ENCODE measurements at regions not wholly inside any gene's neighbourhood (a gene's known extent, or its start where the extent isn't known, plus 50 kb on each side); places are given as distances from the start of the nearest gene placed in this dataset.
"Not testable (repeated sequence)": the region's sequence is repeated elsewhere in the genome, so short reads cannot be mapped to it uniquely, and the experiment has no call there.

DNA sequence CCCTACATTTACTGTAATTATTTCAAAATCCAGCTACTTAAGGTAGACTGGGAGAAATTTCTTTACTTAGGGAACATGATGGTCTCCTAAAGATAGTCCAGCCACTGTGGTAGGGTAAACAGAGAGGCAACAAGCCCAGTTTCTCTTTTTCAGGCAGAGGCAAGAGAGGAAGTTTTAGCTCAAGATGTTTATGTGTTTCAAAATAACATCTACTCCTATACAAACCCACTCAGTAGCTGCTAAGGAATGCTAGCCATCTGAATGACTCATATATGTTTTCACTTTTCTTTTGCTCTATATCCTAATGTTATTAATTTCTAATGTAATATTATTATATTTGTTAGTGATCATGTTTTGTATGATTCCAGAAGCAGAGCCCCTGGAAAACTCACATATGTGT is 856.6 kb downstream of the PLA2G4A start:
- no peak overlapping the region for H3K4me3 ChIP-seq (ENCODE audit: low read length)
- peak overlapping the region; percentile 63 for H3K4me2 ChIP-seq (ENCODE audit: low read length)
- H3K4me1 ChIP-seq (ENCODE audit: control insufficient read depth, insufficient read depth, low read length): peaks cover 36% of the 10 kb centered on the region
- H3K36me3 ChIP-seq (ENCODE audit: insufficient read depth, low read length): no peaks in the 10 kb centered on the region
- H3K27me3 ChIP-seq (ENCODE audit: control insufficient read depth, insufficient read depth, low read length): no peaks in the 10 kb centered on the region
- H3K9ac ChIP-seq (ENCODE audit: low read depth, low read length): peak overlapping the region; percentile 46
- no peaks in the 10 kb centered on the region for H3K9me3 ChIP-seq (replicated peaks; ENCODE audit: low read length)

GRCh38 chr1:187689129-187689528 is 860.4 kb downstream of the PLA2G4A start:
- Histone ChIP-seq H3K4me1 (ENCODE audit: control insufficient read depth, insufficient read depth, low read length) (peaks cover 46% of the 10 kb centered on the region), H3K9ac (ENCODE audit: low read depth, low read length) (no peak overlapping the region), H3K27me3 (ENCODE audit: control insufficient read depth, insufficient read depth, low read length) (no peaks in the 10 kb centered on the region), H3K4me2 (ENCODE audit: low read length) (no peak overlapping the region), H3K36me3 (ENCODE audit: insufficient read depth, low read length) (no peaks in the 10 kb centered on the region), H3K4me3 (ENCODE audit: low read length) (no peak overlapping the region), H3K9me3 (replicated peaks; ENCODE audit: low read length) (no peaks in the 10 kb centered on the region)

DNA sequence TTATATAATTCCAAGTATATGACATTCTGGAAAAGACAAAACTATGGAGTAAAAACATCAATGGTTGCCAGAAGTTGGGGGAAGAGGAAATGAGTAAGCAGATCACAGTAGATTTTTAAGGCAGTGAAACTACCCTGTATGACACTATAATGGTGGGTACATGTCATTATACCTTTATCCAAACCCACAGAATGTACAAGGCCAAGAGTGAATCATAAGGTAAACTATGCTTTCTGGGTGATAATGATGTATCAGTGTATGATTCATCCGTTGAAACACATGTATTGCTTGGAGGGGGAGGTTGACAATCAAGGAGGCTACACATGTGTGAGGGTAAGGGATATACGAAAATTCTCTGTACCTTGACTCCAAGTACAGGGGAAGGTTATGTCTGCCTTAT is 862.7 kb downstream of the PLA2G4A start:
- no peak overlapping the region for H3K4me3 ChIP-seq (ENCODE audit: low read length)
- no peak overlapping the region for H3K9ac ChIP-seq (ENCODE audit: low read depth, low read length)

GRCh38 chr1:187692799-187693198 is 864.0 kb downstream of the PLA2G4A start:
- Histone ChIP-seq H3K9me3 (replicated peaks; ENCODE audit: low read length) (no peaks in the 10 kb centered on the region), H3K36me3 (ENCODE audit: insufficient read depth, low read length) (no peaks in the 10 kb centered on the region), H3K27me3 (ENCODE audit: control insufficient read depth, insufficient read depth, low read length) (no peaks in the 10 kb centered on the region), H3K4me3 (ENCODE audit: low read length) (no peak overlapping the region), H3K4me1 (ENCODE audit: control insufficient read depth, insufficient read depth, low read length) (peaks cover 34% of the 10 kb centered on the region), H3K9ac (ENCODE audit: low read depth, low read length) (no peak overlapping the region), H3K4me2 (ENCODE audit: low read length) (no peak overlapping the region)

More for the DNA sequence above, 862.7 kb downstream of the PLA2G4A start:
- Histone ChIP-seq H3K27me3 (ENCODE audit: control insufficient read depth, insufficient read depth, low read length) (no peaks in the 10 kb centered on the region), H3K36me3 (ENCODE audit: insufficient read depth, low read length) (no peaks in the 10 kb centered on the region), H3K9me3 (replicated peaks; ENCODE audit: low read length) (no peaks in the 10 kb centered on the region), H3K4me1 (ENCODE audit: control insufficient read depth, insufficient read depth, low read length) (peaks cover 34% of the 10 kb centered on the region), H3K4me2 (ENCODE audit: low read length) (peak overlapping the region; percentile 43)

DNA sequence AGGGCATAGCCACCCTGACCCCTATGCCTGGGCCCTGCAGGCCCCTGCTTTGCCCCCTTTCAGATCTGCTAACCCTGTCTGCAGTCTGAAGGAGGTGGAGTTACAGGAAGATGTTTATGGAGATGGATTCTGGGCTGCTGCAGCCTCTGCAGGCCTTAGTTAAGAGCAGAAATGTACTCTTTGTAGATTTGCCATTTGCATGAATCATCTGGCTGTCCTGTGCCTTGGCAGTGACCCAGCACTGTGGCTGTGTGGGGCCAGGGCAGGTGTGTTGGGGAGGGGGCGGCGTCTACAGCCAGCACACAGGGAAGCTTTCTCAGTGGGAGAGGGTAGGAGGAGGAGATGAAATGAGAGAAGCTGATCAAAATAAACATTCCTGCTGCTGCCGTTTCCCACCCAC is 867.3 kb downstream of the PLA2G4A start:
- Histone ChIP-seq H3K36me3 (ENCODE audit: insufficient read depth, low read length) (no peaks in the 10 kb centered on the region), H3K4me3 (ENCODE audit: low read length) (no peak overlapping the region), H3K27me3 (ENCODE audit: control insufficient read depth, insufficient read depth, low read length) (no peaks in the 10 kb centered on the region)

GRCh38 chr1:187703138-187704130 is 874.7 kb downstream of the PLA2G4A start:
- not testable (repeated sequence) for H3K9me3 ChIP-seq (replicated peaks; ENCODE audit: low read length); H3K27me3 ChIP-seq (ENCODE audit: control insufficient read depth, insufficient read depth, low read length); H3K4me1 ChIP-seq (ENCODE audit: control insufficient read depth, insufficient read depth, low read length); H3K4me2 ChIP-seq (ENCODE audit: low read length); H3K4me3 ChIP-seq (ENCODE audit: low read length); H3K9ac ChIP-seq (ENCODE audit: low read depth, low read length); H3K36me3 ChIP-seq (ENCODE audit: insufficient read depth, low read length)

More for the DNA sequence above, 867.3 kb downstream of the PLA2G4A start:
- Histone ChIP-seq H3K4me1 (ENCODE audit: control insufficient read depth, insufficient read depth, low read length) (peaks cover 10% of the 10 kb centered on the region), H3K4me2 (ENCODE audit: low read length) (no peak overlapping the region), H3K9ac (ENCODE audit: low read depth, low read length) (no peak overlapping the region), H3K9me3 (replicated peaks; ENCODE audit: low read length) (no peaks in the 10 kb centered on the region)

- no peaks in the 10 kb centered on the region for H3K4me1 ChIP-seq (ENCODE audit: control insufficient read depth, insufficient read depth, low read length)
- H3K9me3 ChIP-seq (replicated peaks; ENCODE audit: low read length): no peaks in the 10 kb centered on the region
- no peak overlapping the region for H3K9ac ChIP-seq (ENCODE audit: low read depth, low read length)
- no peak overlapping the region for H3K4me2 ChIP-seq (ENCODE audit: low read length)
- no peaks in the 10 kb centered on the region for H3K36me3 ChIP-seq (ENCODE audit: insufficient read depth, low read length)
- no peaks in the 10 kb centered on the region for H3K27me3 ChIP-seq (ENCODE audit: control insufficient read depth, insufficient read depth, low read length)
- H3K4me3 ChIP-seq (ENCODE audit: low read length): no peak overlapping the region
Observed at GRCh38 chr1:187714470-187714869, 885.7 kb downstream of the PLA2G4A start.

DNA sequence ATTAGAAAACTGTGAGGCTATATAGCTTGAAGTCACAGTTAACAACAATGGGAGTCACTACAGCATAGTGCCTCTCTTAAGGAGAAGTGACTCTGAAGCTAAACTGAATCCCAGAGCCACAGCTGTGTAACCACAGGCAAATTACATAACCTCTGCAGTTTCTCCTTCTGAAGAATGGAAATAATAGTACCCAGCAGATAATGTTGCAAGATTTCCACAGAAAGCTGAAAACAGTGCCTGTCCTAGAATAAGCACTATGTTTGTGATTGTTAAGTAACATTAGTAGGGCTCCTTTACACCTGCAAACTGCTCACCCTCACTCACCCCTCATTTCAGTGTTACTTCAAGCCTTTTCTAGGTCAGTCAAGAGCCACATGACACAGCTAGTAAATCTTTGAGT is 886.7 kb downstream of the PLA2G4A start:
- Histone ChIP-seq H3K9ac (ENCODE audit: low read depth, low read length) (no peak overlapping the region), H3K4me2 (ENCODE audit: low read length) (no peak overlapping the region), H3K4me1 (ENCODE audit: control insufficient read depth, insufficient read depth, low read length) (no peaks in the 10 kb centered on the region), H3K36me3 (ENCODE audit: insufficient read depth, low read length) (no peaks in the 10 kb centered on the region), H3K9me3 (replicated peaks; ENCODE audit: low read length) (no peaks in the 10 kb centered on the region), H3K4me3 (ENCODE audit: low read length) (no peak overlapping the region), H3K27me3 (ENCODE audit: control insufficient read depth, insufficient read depth, low read length) (no peaks in the 10 kb centered on the region)

- H3K27me3 ChIP-seq (ENCODE audit: control insufficient read depth, insufficient read depth, low read length): no peaks in the 10 kb centered on the region
- H3K4me3 ChIP-seq (ENCODE audit: low read length): no peak overlapping the region
- H3K9ac ChIP-seq (ENCODE audit: low read depth, low read length): no peak overlapping the region
- no peaks in the 10 kb centered on the region for H3K9me3 ChIP-seq (replicated peaks; ENCODE audit: low read length)
- no peaks in the 10 kb centered on the region for H3K4me1 ChIP-seq (ENCODE audit: control insufficient read depth, insufficient read depth, low read length)
- no peaks in the 10 kb centered on the region for H3K36me3 ChIP-seq (ENCODE audit: insufficient read depth, low read length)
- H3K4me2 ChIP-seq (ENCODE audit: low read length): no peak overlapping the region
Observed at GRCh38 chr1:187716160-187716559, 887.4 kb downstream of the PLA2G4A start.

GRCh38 chr1:187718527-187718926 is 889.8 kb downstream of the PLA2G4A start:
- Histone ChIP-seq H3K4me3 (ENCODE audit: low read length) (no peak overlapping the region), H3K4me2 (ENCODE audit: low read length) (no peak overlapping the region), H3K36me3 (ENCODE audit: insufficient read depth, low read length) (no peaks in the 10 kb centered on the region), H3K9ac (ENCODE audit: low read depth, low read length) (no peak overlapping the region), H3K27me3 (ENCODE audit: control insufficient read depth, insufficient read depth, low read length) (no peaks in the 10 kb centered on the region), H3K4me1 (ENCODE audit: control insufficient read depth, insufficient read depth, low read length) (no peaks in the 10 kb centered on the region), H3K9me3 (replicated peaks; ENCODE audit: low read length) (no peaks in the 10 kb centered on the region)

GRCh38 chr1:187721216-187721615 is 892.5 kb downstream of the PLA2G4A start:
- Histone ChIP-seq H3K4me1 (ENCODE audit: control insufficient read depth, insufficient read depth, low read length) (no peaks in the 10 kb centered on the region), H3K36me3 (ENCODE audit: insufficient read depth, low read length) (no peaks in the 10 kb centered on the region), H3K4me2 (ENCODE audit: low read length) (no peak overlapping the region), H3K9ac (ENCODE audit: low read depth, low read length) (no peak overlapping the region), H3K9me3 (replicated peaks; ENCODE audit: low read length) (no peaks in the 10 kb centered on the region), H3K4me3 (ENCODE audit: low read length) (no peak overlapping the region), H3K27me3 (ENCODE audit: control insufficient read depth, insufficient read depth, low read length) (no peaks in the 10 kb centered on the region)

- H3K27me3 ChIP-seq (ENCODE audit: control insufficient read depth, insufficient read depth, low read length): no peaks in the 10 kb centered on the region
- no peak overlapping the region for H3K4me3 ChIP-seq (ENCODE audit: low read length)
- H3K4me2 ChIP-seq (ENCODE audit: low read length): no peak overlapping the region
- H3K9me3 ChIP-seq (replicated peaks; ENCODE audit: low read length): no peaks in the 10 kb centered on the region
- H3K36me3 ChIP-seq (ENCODE audit: insufficient read depth, low read length): no peaks in the 10 kb centered on the region
- no peak overlapping the region for H3K9ac ChIP-seq (ENCODE audit: low read depth, low read length)
- H3K4me1 ChIP-seq (ENCODE audit: control insufficient read depth, insufficient read depth, low read length): no peaks in the 10 kb centered on the region
Observed at GRCh38 chr1:187725216-187725615, 896.5 kb downstream of the PLA2G4A start.
